ENCODE measurements at regions not wholly inside any gene's neighbourhood (a gene's known extent, or its start where the extent isn't known, plus 50 kb on each side); places are given as distances from the start of the nearest gene placed in this dataset.

DNA sequence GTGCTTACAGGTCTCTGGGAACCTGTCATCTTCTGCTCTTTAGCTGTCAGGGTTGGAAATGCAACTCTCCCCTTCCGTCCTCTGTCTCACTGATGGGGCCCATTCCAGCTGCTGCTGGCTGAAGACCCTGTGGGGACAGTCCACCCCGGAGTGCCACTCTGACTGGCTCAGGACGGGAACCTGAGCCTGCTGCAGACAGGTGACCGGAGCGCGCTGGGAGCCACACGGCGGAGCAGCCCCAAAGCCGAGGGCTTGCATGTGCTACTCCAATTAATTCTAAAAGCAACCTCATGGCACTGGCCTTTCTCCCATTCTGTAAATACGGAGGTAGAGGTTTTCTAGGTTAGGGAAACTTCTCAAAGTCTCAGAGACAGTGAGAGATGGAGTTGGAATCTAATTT, 223.5 kb upstream of the PITRM1 start:
- TF ChIP-seq SPI1 (IDR thresholded peaks at IDR 0.05; ENCODE audit: borderline replicate concordance, low read depth) (no peak), CTCF (IDR thresholded peaks at IDR 0.05; ENCODE audit: insufficient read depth, low read length) (no peak), POLR2AphosphoS5 (IDR thresholded peaks at IDR 0.05; ENCODE audit: low read depth) (no peak), GABPA (IDR thresholded peaks at IDR 0.05; ENCODE audit: low read depth) (no peak)
- TF ChIP-seq, protein P1, sequence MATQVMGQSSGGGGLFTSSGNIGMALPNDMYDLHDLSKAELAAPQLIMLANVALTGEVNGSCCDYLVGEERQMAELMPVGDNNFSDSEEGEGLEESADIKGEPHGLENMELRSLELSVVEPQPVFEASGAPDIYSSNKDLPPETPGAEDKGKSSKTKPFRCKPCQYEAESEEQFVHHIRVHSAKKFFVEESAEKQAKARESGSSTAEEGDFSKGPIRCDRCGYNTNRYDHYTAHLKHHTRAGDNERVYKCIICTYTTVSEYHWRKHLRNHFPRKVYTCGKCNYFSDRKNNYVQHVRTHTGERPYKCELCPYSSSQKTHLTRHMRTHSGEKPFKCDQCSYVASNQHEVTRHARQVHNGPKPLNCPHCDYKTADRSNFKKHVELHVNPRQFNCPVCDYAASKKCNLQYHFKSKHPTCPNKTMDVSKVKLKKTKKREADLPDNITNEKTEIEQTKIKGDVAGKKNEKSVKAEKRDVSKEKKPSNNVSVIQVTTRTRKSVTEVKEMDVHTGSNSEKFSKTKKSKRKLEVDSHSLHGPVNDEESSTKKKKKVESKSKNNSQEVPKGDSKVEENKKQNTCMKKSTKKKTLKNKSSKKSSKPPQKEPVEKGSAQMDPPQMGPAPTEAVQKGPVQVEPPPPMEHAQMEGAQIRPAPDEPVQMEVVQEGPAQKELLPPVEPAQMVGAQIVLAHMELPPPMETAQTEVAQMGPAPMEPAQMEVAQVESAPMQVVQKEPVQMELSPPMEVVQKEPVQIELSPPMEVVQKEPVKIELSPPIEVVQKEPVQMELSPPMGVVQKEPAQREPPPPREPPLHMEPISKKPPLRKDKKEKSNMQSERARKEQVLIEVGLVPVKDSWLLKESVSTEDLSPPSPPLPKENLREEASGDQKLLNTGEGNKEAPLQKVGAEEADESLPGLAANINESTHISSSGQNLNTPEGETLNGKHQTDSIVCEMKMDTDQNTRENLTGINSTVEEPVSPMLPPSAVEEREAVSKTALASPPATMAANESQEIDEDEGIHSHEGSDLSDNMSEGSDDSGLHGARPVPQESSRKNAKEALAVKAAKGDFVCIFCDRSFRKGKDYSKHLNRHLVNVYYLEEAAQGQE (IDR thresholded peaks at IDR 0.05; ENCODE audit: insufficient replicate concordance, low read depth) = no peak
- Histone ChIP-seq H3K27ac (replicated peaks) (no peak overlapping the region), H3K4me3 (replicated peaks; ENCODE audit: insufficient read depth, low read length) (no peak overlapping the region), H3K27me3 (ENCODE audit: insufficient read depth, poor library complexity, severe bottlenecking) (no peaks in the 10 kb centered on the region)
- no peak for DNase-seq (ENCODE audit: low read depth in 1 of 2, low spot score in 1 of 2)

- TF ChIP-seq SPI1 (IDR thresholded peaks at IDR 0.05; ENCODE audit: borderline replicate concordance, low read depth) (no peak), GABPA (IDR thresholded peaks at IDR 0.05; ENCODE audit: low read depth) (no peak), POLR2AphosphoS5 (IDR thresholded peaks at IDR 0.05; ENCODE audit: low read depth) (no peak), CTCF (IDR thresholded peaks at IDR 0.05; ENCODE audit: insufficient read depth, low read length) (no peak)
- TF ChIP-seq, protein P1 (IDR thresholded peaks at IDR 0.05; ENCODE audit: insufficient replicate concordance, low read depth) = no peak
- H3K4me3 ChIP-seq (replicated peaks; ENCODE audit: insufficient read depth, low read length) = no peak overlapping the region
- H3K27ac ChIP-seq (replicated peaks) = no peak overlapping the region
- H3K27me3 ChIP-seq (ENCODE audit: insufficient read depth, poor library complexity, severe bottlenecking) = no peaks in the 10 kb centered on the region
- no peak for DNase-seq (ENCODE audit: low read depth in 1 of 2, low spot score in 1 of 2)
Observed at GRCh38 chr10:3395458-3395861, 222.9 kb upstream of the PITRM1 start.

- Histone ChIP-seq H3K27ac (replicated peaks) (no peak overlapping the region), H3K4me3 (replicated peaks; ENCODE audit: insufficient read depth, low read length) (no peak overlapping the region), H3K27me3 (ENCODE audit: insufficient read depth, poor library complexity, severe bottlenecking) (no peaks in the 10 kb centered on the region)
- TF ChIP-seq SPI1 (IDR thresholded peaks at IDR 0.05; ENCODE audit: borderline replicate concordance, low read depth) (no peak), CTCF (IDR thresholded peaks at IDR 0.05; ENCODE audit: insufficient read depth, low read length) (no peak), GABPA (IDR thresholded peaks at IDR 0.05; ENCODE audit: low read depth) (no peak), POLR2AphosphoS5 (IDR thresholded peaks at IDR 0.05; ENCODE audit: low read depth) (no peak)
- TF ChIP-seq, protein P1 (IDR thresholded peaks at IDR 0.05; ENCODE audit: insufficient replicate concordance, low read depth) = no peak
- no peak for DNase-seq (ENCODE audit: low read depth in 1 of 2, low spot score in 1 of 2)
Observed at GRCh38 chr10:3395041-3395440, 222.5 kb upstream of the PITRM1 start.
